GM21786 (cell line): ENCODE measurements at regions not wholly inside any gene's neighbourhood (a gene's known extent, or its start where the extent isn't known, plus 50 kb on each side); places are given as distances from the start of the nearest gene placed in this dataset.

Source experiments
- ATAC-seq: cut with Tn5 transposase; IDR thresholded peaks from one replicate; pipeline ENCODE4 v1.9.1; 2021; ENCODE audit not compliant: unreplicated experiment

GRCh38 chr13:103133556-103133955 is 67.3 kb upstream of the SLC10A2 start:
- ATAC-seq = no peak

GRCh38 chr13:103130681-103131210 is 64.5 kb upstream of the SLC10A2 start:
- ATAC-seq = peak; percentile 81

- peak; percentile 1 for ATAC-seq
Measured at GRCh38 chr13:103130146-103130545, 63.9 kb upstream of the SLC10A2 start.
